ENCODE measurements at regions not wholly inside any gene's neighbourhood (a gene's known extent, or its start where the extent isn't known, plus 50 kb on each side); places are given as distances from the start of the nearest gene placed in this dataset.

GRCh38 chr6:139525415-139525814 is 151.0 kb upstream of the CITED2 start:
- intact Hi-C loops (cut with DNase I), result no loop called here
- H3K36me3 ChIP-seq, result no peaks in the 10 kb centered on the region
- no peaks in the 10 kb centered on the region for H3K27me3 ChIP-seq
- H3K9me3 ChIP-seq, result no peaks in the 10 kb centered on the region
- 82 to 83% methylated on average over 2 of the region's 2 CpGs for WGBS, 2 donors
- peaks cover 0 to 15% (median 0%) of the 10 kb centered on the region in 3 donors for H3K4me1 ChIP-seq
- no peak for TF ChIP-seq CTCF (IDR thresholded peaks at IDR 0.05)
- TF ChIP-seq POLR2A (IDR thresholded peaks at IDR 0.05), result no peak
- peak overlapping the region in 2 of 4 donors; percentile 29 to 42 for H3K27ac ChIP-seq
- DNase-seq, result no peak
- H3K4me3 ChIP-seq, result no peak overlapping the region

GRCh38 chr6:139523986-139524385 is 149.5 kb upstream of the CITED2 start:
- no peak overlapping the region for H3K27ac ChIP-seq
- 80 to 82% methylated on average over 2 of the region's 2 CpGs for WGBS, 2 donors
- DNase-seq, result no peak
- no peak overlapping the region for H3K4me3 ChIP-seq
- peaks cover 0 to 26% (median 4%) of the 10 kb centered on the region in 3 donors for H3K4me1 ChIP-seq
- TF ChIP-seq CTCF (IDR thresholded peaks at IDR 0.05), result no peak
- TF ChIP-seq POLR2A (IDR thresholded peaks at IDR 0.05), result no peak
- no peaks in the 10 kb centered on the region for H3K9me3 ChIP-seq
- intact Hi-C loops (cut with DNase I), result no loop called here
- H3K27me3 ChIP-seq, result no peaks in the 10 kb centered on the region
- H3K36me3 ChIP-seq, result no peaks in the 10 kb centered on the region

- DNase-seq, result no peak
- H3K4me3 ChIP-seq, result no peak overlapping the region
- no peak overlapping the region for H3K27ac ChIP-seq
- intact Hi-C loops (cut with DNase I), result no loop called here
- no peaks in the 10 kb centered on the region for H3K36me3 ChIP-seq
- no peaks in the 10 kb centered on the region for H3K9me3 ChIP-seq
- WGBS, 2 donors, result 50 to 54% methylated on average over 3 of the region's 3 CpGs
- H3K27me3 ChIP-seq, result no peaks in the 10 kb centered on the region
- TF ChIP-seq POLR2A (IDR thresholded peaks at IDR 0.05) (no peak), CTCF (IDR thresholded peaks at IDR 0.05) (no peak)
- H3K4me1 ChIP-seq, result peaks cover 0 to 26% (median 4%) of the 10 kb centered on the region in 3 donors
Measured at GRCh38 chr6:139522511-139523220, 148.2 kb upstream of the CITED2 start.

- Histone ChIP-seq H3K9me3 (no peaks in the 10 kb centered on the region), H3K27me3 (no peaks in the 10 kb centered on the region), H3K36me3 (no peaks in the 10 kb centered on the region), H3K4me3 (no peak overlapping the region), H3K27ac (no peak overlapping the region), H3K4me1 (peaks cover 0 to 26% (median 4%) of the 10 kb centered on the region in 3 donors)
- DNase-seq, result no peak
- TF ChIP-seq POLR2A (IDR thresholded peaks at IDR 0.05) (no peak), CTCF (IDR thresholded peaks at IDR 0.05) (no peak)
- WGBS, 2 donors, result 82 to 83% methylated on average over 3 of the region's 3 CpGs
- intact Hi-C loops (cut with DNase I), result no loop called here
Measured at GRCh38 chr6:139521338-139521737, 146.9 kb upstream of the CITED2 start.

- H3K4me3 ChIP-seq, result no peak overlapping the region
- 79 to 81% methylated on average over 3 of the region's 3 CpGs for WGBS, 2 donors
- TF ChIP-seq CTCF (IDR thresholded peaks at IDR 0.05), result no peak
- no peak for TF ChIP-seq POLR2A (IDR thresholded peaks at IDR 0.05)
- peak overlapping the region in 1 of 4 donors; percentile 10 for H3K27ac ChIP-seq
- DNase-seq, result no peak
- peaks cover 0 to 22% (median 4%) of the 10 kb centered on the region in 3 donors for H3K4me1 ChIP-seq
- intact Hi-C loops (cut with DNase I), result no loop called here
- no peaks in the 10 kb centered on the region for H3K36me3 ChIP-seq
- H3K27me3 ChIP-seq, result no peaks in the 10 kb centered on the region
- no peaks in the 10 kb centered on the region for H3K9me3 ChIP-seq
Measured at GRCh38 chr6:139520321-139520768, 145.9 kb upstream of the CITED2 start.
